Ovary (tissue), 3 donors: ENCODE measurements at regions not wholly inside any gene's neighbourhood (a gene's known extent, or its start where the extent isn't known, plus 50 kb on each side); places are given as distances from the start of the nearest gene placed in this dataset.

Experiments used
- CTCF ChIP-seq, 3 donors: fragments of 450-650 bp in 2 of 3; fragments of 200-600 bp in 1 of 3; IDR thresholded peaks; one replicate each; pipeline versions ENCODE4 v1.5.1 to v1.8.0; 2016 to 2022; ENCODE audit warnings: antibody characterized with exemption in 3 of 3, mild to moderate bottlenecking in 1 of 3
- EP300 ChIP-seq: sonication (generic); formaldehyde crosslinking; IDR thresholded peaks from one replicate; pipeline ENCODE4 v1.6.1; 2017; ENCODE audit warnings: antibody characterized with exemption
- donor health status: DM: no; HTN: no; CAD: no.

- TF ChIP-seq CTCF (IDR thresholded peaks at IDR 0.05) (no peak), EP300 (no peak)
Observed at GRCh38 chr2:175847128-175847527, 154.9 kb downstream of the LNPK start.
